ENCODE measurements at regions not wholly inside any gene's neighbourhood (a gene's known extent, or its start where the extent isn't known, plus 50 kb on each side); places are given as distances from the start of the nearest gene placed in this dataset.
"Not testable (repeated sequence)": the region's sequence is repeated elsewhere in the genome, so short reads cannot be mapped to it uniquely, and the experiment has no call there.

DNA sequence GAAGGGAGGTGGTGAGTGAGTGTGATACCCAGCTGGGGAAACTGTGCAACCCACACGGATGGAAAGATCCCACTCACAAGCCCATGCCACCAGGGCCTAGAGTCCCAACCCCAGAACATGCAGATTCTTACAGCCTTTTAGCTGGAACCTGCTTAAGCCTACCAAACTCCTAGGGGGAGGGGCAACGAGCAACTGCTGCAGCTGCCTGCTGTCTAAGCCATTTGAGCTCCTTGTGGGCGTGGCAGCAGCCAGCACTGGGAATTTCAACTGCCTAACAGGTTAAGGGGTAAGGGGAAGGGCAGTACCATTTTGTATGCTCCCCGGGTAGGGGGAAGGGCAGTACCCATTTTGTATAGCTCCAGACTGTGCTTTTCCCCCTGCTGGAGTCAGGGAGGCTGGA is 673.2 kb upstream of the BCHE start:
- Histone ChIP-seq H3K27ac (ENCODE audit: low read depth, low read length) (no peak overlapping the region), H3K27me3 (ENCODE audit: control insufficient read depth, low read length) (no peaks in the 10 kb centered on the region), H3K79me2 (ENCODE audit: control insufficient read depth, low read length) (no peaks in the 10 kb centered on the region), H3K36me3 (ENCODE audit: control insufficient read depth, low read length) (no peaks in the 10 kb centered on the region), H3K4me1 (ENCODE audit: control insufficient read depth, low read length) (no peaks in the 10 kb centered on the region), H3K9me2 (replicated peaks; ENCODE audit: control insufficient read depth, low read length) (no peaks in the 10 kb centered on the region), H3F3A (ENCODE audit: control insufficient read depth, insufficient read depth) (no peaks in the 10 kb centered on the region), H3K4me3 (ENCODE audit: low read length) (no peak overlapping the region), H4K20me1 (ENCODE audit: control insufficient read depth, insufficient read depth, low read depth, low read length) (no peaks in the 10 kb centered on the region), H3K9me3 (ENCODE audit: control insufficient read depth, insufficient read depth, low read length) (peaks cover 3% of the 10 kb centered on the region), H3K4me2 (ENCODE audit: low read length) (no peak overlapping the region)
- no peak for TF ChIP-seq EZH2phosphoT487 (IDR thresholded peaks at IDR 0.05; ENCODE audit: borderline replicate concordance, low read length)
- TF ChIP-seq, protein P1, sequence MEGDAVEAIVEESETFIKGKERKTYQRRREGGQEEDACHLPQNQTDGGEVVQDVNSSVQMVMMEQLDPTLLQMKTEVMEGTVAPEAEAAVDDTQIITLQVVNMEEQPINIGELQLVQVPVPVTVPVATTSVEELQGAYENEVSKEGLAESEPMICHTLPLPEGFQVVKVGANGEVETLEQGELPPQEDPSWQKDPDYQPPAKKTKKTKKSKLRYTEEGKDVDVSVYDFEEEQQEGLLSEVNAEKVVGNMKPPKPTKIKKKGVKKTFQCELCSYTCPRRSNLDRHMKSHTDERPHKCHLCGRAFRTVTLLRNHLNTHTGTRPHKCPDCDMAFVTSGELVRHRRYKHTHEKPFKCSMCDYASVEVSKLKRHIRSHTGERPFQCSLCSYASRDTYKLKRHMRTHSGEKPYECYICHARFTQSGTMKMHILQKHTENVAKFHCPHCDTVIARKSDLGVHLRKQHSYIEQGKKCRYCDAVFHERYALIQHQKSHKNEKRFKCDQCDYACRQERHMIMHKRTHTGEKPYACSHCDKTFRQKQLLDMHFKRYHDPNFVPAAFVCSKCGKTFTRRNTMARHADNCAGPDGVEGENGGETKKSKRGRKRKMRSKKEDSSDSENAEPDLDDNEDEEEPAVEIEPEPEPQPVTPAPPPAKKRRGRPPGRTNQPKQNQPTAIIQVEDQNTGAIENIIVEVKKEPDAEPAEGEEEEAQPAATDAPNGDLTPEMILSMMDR (IDR thresholded peaks at IDR 0.05; ENCODE audit: low read depth, low read length, poor library complexity, severe bottlenecking) = no peak

DNA sequence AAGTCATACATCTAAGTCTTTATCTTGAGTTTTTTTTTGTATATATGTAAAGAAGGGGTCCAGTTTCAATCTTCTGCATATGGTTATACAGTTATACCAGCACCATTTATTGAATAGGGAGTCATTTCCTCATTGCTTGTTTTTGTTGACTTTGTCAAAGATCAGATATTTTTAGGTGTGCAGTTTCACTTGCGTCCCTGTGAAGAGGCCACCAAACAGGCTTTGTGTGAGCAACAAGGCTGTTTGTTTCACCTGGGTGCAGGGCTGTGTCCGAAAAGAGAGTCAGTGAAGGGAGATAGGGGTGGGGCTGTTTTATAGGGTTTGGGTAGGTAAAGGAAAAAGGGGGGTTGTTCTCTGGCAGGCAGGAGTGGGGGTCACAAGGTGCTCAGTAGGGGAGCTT is 663.2 kb upstream of the BCHE start:
- not testable (repeated sequence) for H3K9me3 ChIP-seq (ENCODE audit: control insufficient read depth, insufficient read depth, low read length); H3K4me2 ChIP-seq (ENCODE audit: low read length); H3K4me3 ChIP-seq (ENCODE audit: low read length); H3K4me1 ChIP-seq (ENCODE audit: control insufficient read depth, low read length); H3F3A ChIP-seq (ENCODE audit: control insufficient read depth, insufficient read depth); H3K36me3 ChIP-seq (ENCODE audit: control insufficient read depth, low read length); H3K27me3 ChIP-seq (ENCODE audit: control insufficient read depth, low read length); H3K9me2 ChIP-seq (replicated peaks; ENCODE audit: control insufficient read depth, low read length); H3K79me2 ChIP-seq (ENCODE audit: control insufficient read depth, low read length); H3K27ac ChIP-seq (ENCODE audit: low read depth, low read length); H4K20me1 ChIP-seq (ENCODE audit: control insufficient read depth, insufficient read depth, low read depth, low read length)

DNA sequence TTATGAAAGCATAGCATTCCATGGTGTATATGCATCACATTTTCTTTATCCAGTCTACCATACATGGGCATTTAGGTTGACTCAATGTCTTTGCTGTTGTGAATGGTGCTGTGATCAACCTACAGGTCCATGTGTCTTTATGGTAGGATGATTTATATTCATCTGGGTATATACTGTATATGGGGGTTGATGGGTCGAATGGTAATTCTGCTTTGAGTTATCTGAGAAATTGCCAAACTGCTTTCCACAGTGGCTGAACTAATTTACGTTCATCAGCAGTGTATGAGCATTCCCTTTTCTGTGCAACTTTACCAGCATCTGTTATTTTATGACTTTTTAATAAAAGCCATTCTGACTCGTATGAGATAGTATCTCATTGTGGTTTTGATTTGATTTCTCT is 662.4 kb upstream of the BCHE start:
- Histone ChIP-seq H3K4me1 (ENCODE audit: control insufficient read depth, low read length) (no peaks in the 10 kb centered on the region), H3K36me3 (ENCODE audit: control insufficient read depth, low read length) (no peaks in the 10 kb centered on the region), H3K9me3 (ENCODE audit: control insufficient read depth, insufficient read depth, low read length) (no peaks in the 10 kb centered on the region), H4K20me1 (ENCODE audit: control insufficient read depth, insufficient read depth, low read depth, low read length) (no peaks in the 10 kb centered on the region), H3K9me2 (replicated peaks; ENCODE audit: control insufficient read depth, low read length) (no peaks in the 10 kb centered on the region), H3K27me3 (ENCODE audit: control insufficient read depth, low read length) (no peaks in the 10 kb centered on the region), H3K4me3 (ENCODE audit: low read length) (no peak overlapping the region), H3K4me2 (ENCODE audit: low read length) (no peak overlapping the region), H3K79me2 (ENCODE audit: control insufficient read depth, low read length) (no peaks in the 10 kb centered on the region), H3K27ac (ENCODE audit: low read depth, low read length) (no peak overlapping the region), H3F3A (ENCODE audit: control insufficient read depth, insufficient read depth) (no peaks in the 10 kb centered on the region)
- TF ChIP-seq, protein P1 (IDR thresholded peaks at IDR 0.05; ENCODE audit: low read depth, low read length, poor library complexity, severe bottlenecking) = no peak
- TF ChIP-seq EZH2phosphoT487 (IDR thresholded peaks at IDR 0.05; ENCODE audit: borderline replicate concordance, low read length) = no peak

DNA sequence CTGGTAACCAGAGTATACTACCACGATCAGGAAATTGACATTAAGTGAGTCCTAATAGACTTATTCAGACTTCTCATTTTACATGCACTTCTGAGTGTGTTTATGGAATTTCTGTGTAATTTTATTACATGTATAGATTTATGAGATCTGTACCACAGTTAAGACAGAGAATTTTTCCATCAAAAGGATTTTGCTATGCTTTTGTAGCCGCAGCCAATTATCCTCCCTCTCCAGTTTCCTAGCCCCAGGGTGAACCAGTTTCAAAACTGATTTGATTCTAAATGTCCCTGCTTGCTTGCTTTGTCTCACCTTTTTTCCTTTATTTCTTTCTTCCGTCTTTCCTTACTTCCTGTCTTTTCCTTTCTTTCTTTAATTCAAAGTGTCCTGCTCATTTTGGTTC is 661.2 kb upstream of the BCHE start:
- H3K4me3 ChIP-seq (ENCODE audit: low read length) = no peak overlapping the region
- no peaks in the 10 kb centered on the region for H3K9me2 ChIP-seq (replicated peaks; ENCODE audit: control insufficient read depth, low read length)
- H3K36me3 ChIP-seq (ENCODE audit: control insufficient read depth, low read length) = no peaks in the 10 kb centered on the region
- H3K9me3 ChIP-seq (ENCODE audit: control insufficient read depth, insufficient read depth, low read length) = no peaks in the 10 kb centered on the region
- no peak for TF ChIP-seq EZH2phosphoT487 (IDR thresholded peaks at IDR 0.05; ENCODE audit: borderline replicate concordance, low read length)
- TF ChIP-seq, protein P1 (IDR thresholded peaks at IDR 0.05; ENCODE audit: low read depth, low read length, poor library complexity, severe bottlenecking) = no peak
- no peak overlapping the region for H3K4me2 ChIP-seq (ENCODE audit: low read length)
- no peaks in the 10 kb centered on the region for H3F3A ChIP-seq (ENCODE audit: control insufficient read depth, insufficient read depth)
- no peaks in the 10 kb centered on the region for H4K20me1 ChIP-seq (ENCODE audit: control insufficient read depth, insufficient read depth, low read depth, low read length)
- H3K27me3 ChIP-seq (ENCODE audit: control insufficient read depth, low read length) = no peaks in the 10 kb centered on the region
- no peak overlapping the region for H3K27ac ChIP-seq (ENCODE audit: low read depth, low read length)
- no peaks in the 10 kb centered on the region for H3K4me1 ChIP-seq (ENCODE audit: control insufficient read depth, low read length)
- H3K79me2 ChIP-seq (ENCODE audit: control insufficient read depth, low read length) = no peaks in the 10 kb centered on the region
